Activated CD4-positive, alpha-beta T cell treated with anti-CD3 and anti-CD28 coated beads, Interleukin-2, amount 10 ng/mL, durations not matched to agents 24 days and 14 days (primary cell): ENCODE measurements at regions not wholly inside any gene's neighbourhood (a gene's known extent, or its start where the extent isn't known, plus 50 kb on each side); places are given as distances from the start of the nearest gene placed in this dataset.
A peak's percentile ranks its signal among the peaks of the same experiment; 100 is the strongest.

Source experiments
- DNase-seq: peaks from one replicate; pipeline ENCODE4 v3.0.0; 2022
- H3K27ac Mint-ChIP-seq: one replicate; pipeline ENCODE4 v1.8.0; 2022; ENCODE audit warnings: mild to moderate bottlenecking, mixed read lengths
- H3K27me3 Mint-ChIP-seq: one replicate; pipeline ENCODE4 v1.8.0; 2022; ENCODE audit warnings: mixed read lengths
- H3K36me3 Mint-ChIP-seq: one replicate; pipeline ENCODE4 v1.8.0; 2022; ENCODE audit warnings: low read depth, mild to moderate bottlenecking, mixed read lengths
- H3K4me1 Mint-ChIP-seq: one replicate; pipeline ENCODE4 v1.8.0; 2021; ENCODE audit warnings: mixed read lengths
- H3K4me3 Mint-ChIP-seq: one replicate; pipeline ENCODE4 v1.8.0; 2022; ENCODE audit warnings: mild to moderate bottlenecking, moderate library complexity, mixed read lengths
- H3K9me3 Mint-ChIP-seq: one replicate; pipeline ENCODE4 v1.8.0; 2021; ENCODE audit warnings: mixed read lengths
- intact Hi-C: fragments of 100-400 bp; cut with micrococcal nuclease; formaldehyde crosslinking; loops from one replicate; pipeline ENCODE4 v1.15.1; 2023

DNA sequence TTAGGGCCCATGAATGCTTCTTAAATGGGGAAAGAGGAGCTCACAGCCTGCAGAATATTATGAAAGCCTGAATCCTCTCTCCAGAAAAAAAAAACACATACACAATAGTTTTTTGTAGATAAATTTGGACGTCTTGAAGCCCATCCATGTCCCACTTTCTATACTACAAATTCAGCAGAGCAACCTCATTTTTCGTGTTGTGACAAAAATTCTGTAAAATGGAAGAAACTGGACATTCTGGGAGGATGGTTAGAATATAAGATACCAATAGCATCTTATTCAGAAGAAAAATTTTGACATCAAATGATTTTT is 102.1 kb downstream of the ZNF281 start:
- Mint-ChIP-seq H3K36me3 (no peaks in the 10 kb centered on the region), H3K4me3 (no peak overlapping the region), H3K27me3 (peaks cover 17% of the 10 kb centered on the region), H3K4me1 (peaks cover 20% of the 10 kb centered on the region), H3K27ac (no peak overlapping the region), H3K9me3 (no peaks in the 10 kb centered on the region)
- intact Hi-C loops, result loop anchor here (2.0 to 10.0 kb wide), 3 partner anchors 155 to 623 kb away; no protein-coding TSS in a partner anchor
- no peak for DNase-seq

- no peaks in the 10 kb centered on the region for H3K36me3 Mint-ChIP-seq
- H3K27ac Mint-ChIP-seq, result peak overlapping the region; percentile 52
- no peaks in the 10 kb centered on the region for H3K9me3 Mint-ChIP-seq
- H3K27me3 Mint-ChIP-seq, result peaks cover 16% of the 10 kb centered on the region
- H3K4me3 Mint-ChIP-seq, result peak overlapping the region; percentile 53
- intact Hi-C loops, result loop anchor here (2.0 to 10.0 kb wide), 3 partner anchors 155 to 622 kb away; no protein-coding TSS in a partner anchor
- H3K4me1 Mint-ChIP-seq, result peaks cover 23% of the 10 kb centered on the region
- peak; percentile 71 for DNase-seq
These were observed 102.7 kb downstream of the ZNF281 start for GRCh38 chr1:200306944-200307754.

DNA sequence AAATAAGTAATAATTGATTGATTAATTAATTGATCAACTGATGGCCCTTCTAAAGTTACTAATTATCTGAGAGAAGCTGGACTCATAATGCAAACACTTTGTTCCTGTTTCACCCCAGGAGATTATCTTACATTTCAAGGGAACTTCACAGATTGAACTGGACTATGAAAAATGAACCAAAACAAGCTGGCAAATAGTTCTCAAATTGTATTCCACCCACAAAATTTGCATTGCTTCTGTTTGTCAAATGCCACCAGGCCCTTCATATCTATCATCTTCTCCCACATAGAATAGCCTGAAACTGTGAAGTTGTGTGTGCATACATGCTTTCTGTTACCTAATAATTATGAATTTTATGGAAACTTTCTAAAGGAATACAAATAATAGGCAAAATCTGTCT is 104.0 kb downstream of the ZNF281 start:
- no peak overlapping the region for H3K4me3 Mint-ChIP-seq
- H3K27me3 Mint-ChIP-seq, result peaks cover 19% of the 10 kb centered on the region
- no peak for DNase-seq
- peaks cover 23% of the 10 kb centered on the region for H3K4me1 Mint-ChIP-seq
- intact Hi-C loops, result loop anchor here (2.0 to 10.0 kb wide), 3 partner anchors 154 to 621 kb away; no protein-coding TSS in a partner anchor
- no peaks in the 10 kb centered on the region for H3K36me3 Mint-ChIP-seq
- no peaks in the 10 kb centered on the region for H3K9me3 Mint-ChIP-seq
- no peak overlapping the region for H3K27ac Mint-ChIP-seq

GRCh38 chr1:200304171-200304570 is 105.7 kb downstream of the ZNF281 start:
- no peaks in the 10 kb centered on the region for H3K9me3 Mint-ChIP-seq
- H3K27me3 Mint-ChIP-seq, result peaks cover 31% of the 10 kb centered on the region
- no peak for DNase-seq
- no peak overlapping the region for H3K4me3 Mint-ChIP-seq
- peak overlapping the region; percentile 29 for H3K27ac Mint-ChIP-seq
- H3K4me1 Mint-ChIP-seq, result peaks cover 23% of the 10 kb centered on the region
- H3K36me3 Mint-ChIP-seq, result no peaks in the 10 kb centered on the region
- intact Hi-C loops, result loop anchor here (5.0 to 10.0 kb wide), 3 partner anchors 47 to 619 kb away; no protein-coding TSS in a partner anchor

DNA sequence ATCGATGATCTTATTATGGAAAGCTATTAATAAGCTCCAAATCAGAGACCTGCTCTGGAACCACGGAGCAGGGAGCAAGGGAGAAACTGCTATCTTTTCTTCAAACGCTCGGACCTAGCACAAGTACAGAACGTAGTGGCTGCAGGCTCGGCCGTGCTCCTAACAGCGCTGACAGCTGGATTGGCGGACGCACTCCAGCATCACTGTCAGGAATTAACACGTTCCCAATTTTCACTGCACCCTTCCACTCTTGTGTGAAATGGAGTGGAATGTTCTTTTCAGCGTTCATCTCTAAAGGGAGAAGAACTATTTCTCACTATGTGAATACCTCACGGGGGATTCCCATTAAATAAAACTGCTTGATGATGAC is 106.9 kb downstream of the ZNF281 start:
- Mint-ChIP-seq H3K27me3 (peaks cover 34% of the 10 kb centered on the region), H3K4me3 (peak overlapping the region; percentile 86), H3K27ac (no peak overlapping the region), H3K9me3 (no peaks in the 10 kb centered on the region), H3K4me1 (peaks cover 23% of the 10 kb centered on the region), H3K36me3 (no peaks in the 10 kb centered on the region)
- DNase-seq, result no peak
- intact Hi-C loops, result loop anchor here (2.0 to 10.0 kb wide), 5 partner anchors 46 to 618 kb away; partner anchors contain the start of gene ZNF281

DNA sequence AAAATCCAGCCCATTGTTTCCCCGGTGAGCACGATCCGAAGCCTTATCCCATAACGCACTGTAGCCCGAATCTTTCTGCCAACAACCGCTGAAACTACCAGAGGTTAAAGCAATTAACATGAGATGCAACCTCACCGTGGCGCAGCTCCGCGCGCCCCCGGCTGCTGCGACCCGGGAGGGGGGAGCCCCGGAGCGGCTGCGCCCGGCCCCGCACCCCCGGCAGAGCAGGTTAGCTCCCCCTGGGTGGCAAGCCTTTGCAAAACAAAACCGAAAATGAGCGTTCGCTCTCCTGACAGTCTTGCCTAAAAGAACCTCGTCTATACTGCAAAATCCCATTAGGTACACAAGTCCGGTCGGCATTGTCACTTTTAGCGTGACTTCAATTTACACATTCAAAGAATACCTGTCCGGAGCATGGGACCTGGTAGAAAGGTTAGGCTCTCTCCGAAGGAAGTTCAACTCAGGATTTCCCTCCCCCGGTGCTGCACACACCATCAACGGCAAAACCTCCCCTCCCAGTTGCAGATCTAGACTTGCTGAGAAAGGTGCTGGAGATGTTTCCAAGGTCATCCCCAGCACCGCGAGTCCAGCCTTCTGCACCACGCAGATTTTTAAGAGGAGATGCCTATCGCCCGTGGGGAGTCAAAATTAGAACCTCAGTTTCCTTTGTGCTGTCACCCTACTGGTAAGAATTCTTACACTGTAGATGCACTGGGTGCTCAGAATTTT is 107.5 kb downstream of the ZNF281 start:
- DNase-seq, result peak; percentile 90
- Mint-ChIP-seq H3K27me3 (peaks cover 38% of the 10 kb centered on the region), H3K9me3 (no peaks in the 10 kb centered on the region), H3K4me1 (peaks cover 20% of the 10 kb centered on the region), H3K4me3 (peak overlapping the region; percentile 86), H3K36me3 (no peaks in the 10 kb centered on the region), H3K27ac (peak overlapping the region; percentile 17)
- intact Hi-C loops, result loop anchor here (2.0 to 10.0 kb wide), 5 partner anchors 45 to 618 kb away; partner anchors contain the start of gene ZNF281

GRCh38 chr1:200301152-200301551 is 108.7 kb downstream of the ZNF281 start:
- no peak for DNase-seq
- peaks cover 38% of the 10 kb centered on the region for H3K27me3 Mint-ChIP-seq
- H3K27ac Mint-ChIP-seq, result no peak overlapping the region
- H3K36me3 Mint-ChIP-seq, result no peaks in the 10 kb centered on the region
- no peak overlapping the region for H3K4me3 Mint-ChIP-seq
- no peaks in the 10 kb centered on the region for H3K9me3 Mint-ChIP-seq
- peaks cover 15% of the 10 kb centered on the region for H3K4me1 Mint-ChIP-seq
- intact Hi-C loops, result loop anchor here (5.0 to 10.0 kb wide), 3 partner anchors 44 to 616 kb away; no protein-coding TSS in a partner anchor

GRCh38 chr1:200299571-200299970 is 110.3 kb downstream of the ZNF281 start:
- no peak for DNase-seq
- Mint-ChIP-seq H3K4me3 (no peak overlapping the region), H3K4me1 (peaks cover 8% of the 10 kb centered on the region), H3K27me3 (peaks cover 33% of the 10 kb centered on the region), H3K27ac (no peak overlapping the region), H3K36me3 (no peaks in the 10 kb centered on the region), H3K9me3 (no peaks in the 10 kb centered on the region)
- intact Hi-C loops, result no loop called here

- Mint-ChIP-seq H3K9me3 (no peaks in the 10 kb centered on the region), H3K4me3 (no peak overlapping the region), H3K36me3 (no peaks in the 10 kb centered on the region), H3K27me3 (peaks cover 29% of the 10 kb centered on the region), H3K4me1 (peaks cover 12% of the 10 kb centered on the region), H3K27ac (no peak overlapping the region)
- no peak for DNase-seq
- intact Hi-C loops, result no loop called here
These were observed 111.6 kb downstream of the ZNF281 start for GRCh38 chr1:200298242-200298641.

- H3K27ac Mint-ChIP-seq, result no peak overlapping the region
- intact Hi-C loops, result no loop called here
- H3K4me1 Mint-ChIP-seq, result peaks cover 5% of the 10 kb centered on the region
- H3K9me3 Mint-ChIP-seq, result no peaks in the 10 kb centered on the region
- H3K4me3 Mint-ChIP-seq, result no peak overlapping the region
- DNase-seq, result no peak
- H3K36me3 Mint-ChIP-seq, result no peaks in the 10 kb centered on the region
- peaks cover 27% of the 10 kb centered on the region for H3K27me3 Mint-ChIP-seq
These were observed 113.7 kb downstream of the ZNF281 start for GRCh38 chr1:200296091-200296661.

DNA sequence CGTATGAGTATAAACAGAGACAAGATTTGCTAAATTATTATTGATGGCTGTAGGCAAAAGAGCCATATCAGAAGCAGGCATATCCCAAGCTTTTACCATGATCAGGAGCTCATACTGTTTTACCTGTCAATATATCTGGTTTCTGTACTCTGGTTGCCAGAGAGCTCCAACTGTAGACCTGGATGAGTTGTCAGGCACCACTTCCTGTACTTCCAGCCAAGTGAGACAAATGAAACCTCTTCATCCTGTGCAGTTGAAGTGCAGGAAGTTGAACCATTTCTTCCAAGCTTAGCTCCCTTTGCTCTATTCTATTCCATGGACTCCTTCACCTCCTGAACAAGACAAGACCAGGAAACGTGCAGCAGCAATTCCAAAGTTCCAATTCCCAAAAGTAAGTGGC is 115.6 kb downstream of the ZNF281 start:
- Mint-ChIP-seq H3K9me3 (no peaks in the 10 kb centered on the region), H3K4me1 (peaks cover 5% of the 10 kb centered on the region), H3K4me3 (no peak overlapping the region), H3K27me3 (peaks cover 22% of the 10 kb centered on the region), H3K27ac (no peak overlapping the region), H3K36me3 (no peaks in the 10 kb centered on the region)
- no peak for DNase-seq
- intact Hi-C loops, result no loop called here

GRCh38 chr1:200292699-200293098 is 117.1 kb downstream of the ZNF281 start:
- intact Hi-C loops, result no loop called here
- Mint-ChIP-seq H3K4me1 (peaks cover 5% of the 10 kb centered on the region), H3K27me3 (peaks cover 17% of the 10 kb centered on the region), H3K9me3 (no peaks in the 10 kb centered on the region), H3K36me3 (no peaks in the 10 kb centered on the region), H3K27ac (no peak overlapping the region), H3K4me3 (no peak overlapping the region)
- DNase-seq, result no peak

- Mint-ChIP-seq H3K9me3 (no peaks in the 10 kb centered on the region), H3K27ac (no peak overlapping the region), H3K4me3 (no peak overlapping the region), H3K36me3 (no peaks in the 10 kb centered on the region), H3K27me3 (peaks cover 15% of the 10 kb centered on the region), H3K4me1 (peaks cover 5% of the 10 kb centered on the region)
- DNase-seq, result no peak
- intact Hi-C loops, result no loop called here
These were observed 118.7 kb downstream of the ZNF281 start for GRCh38 chr1:200291106-200291505.
